C4-2B (cell line): ENCODE measurements at regions not wholly inside any gene's neighbourhood (a gene's known extent, or its start where the extent isn't known, plus 50 kb on each side); places are given as distances from the start of the nearest gene placed in this dataset.

Experiments used
- ZFX ChIP-seq: fragments of 450-650 bp; IDR thresholded peaks from 2 replicates; pipeline ENCODE4 v1.6.1; 2017
- TF ChIP-seq, protein P1 (sequence below): fragments of 450-650 bp; conservative IDR thresholded peaks from 2 replicates; pipeline ENCODE4 v1.5.1; 2017; ENCODE audit warnings: mild to moderate bottlenecking

DNA sequence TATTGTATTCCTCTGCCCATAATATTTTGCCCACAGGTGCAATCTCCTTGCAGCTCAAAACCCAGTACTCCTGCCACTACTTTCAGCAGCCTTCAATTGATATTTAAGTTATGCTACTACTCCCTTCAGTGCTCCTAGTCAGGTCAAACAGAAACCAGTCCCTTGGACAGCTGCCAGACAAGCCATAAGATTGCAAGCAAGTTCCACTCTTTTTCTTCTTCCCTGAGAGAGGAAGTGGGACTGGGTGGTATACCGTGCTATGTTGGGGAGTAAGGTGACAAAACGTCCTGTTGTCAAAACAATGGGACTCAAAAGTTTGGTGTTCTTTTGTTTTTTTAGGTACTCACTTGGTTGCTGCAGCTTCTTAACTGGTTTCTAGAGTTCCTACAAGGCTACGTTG, 63.1 kb upstream of the FRY start:
- TF ChIP-seq, protein P1, sequence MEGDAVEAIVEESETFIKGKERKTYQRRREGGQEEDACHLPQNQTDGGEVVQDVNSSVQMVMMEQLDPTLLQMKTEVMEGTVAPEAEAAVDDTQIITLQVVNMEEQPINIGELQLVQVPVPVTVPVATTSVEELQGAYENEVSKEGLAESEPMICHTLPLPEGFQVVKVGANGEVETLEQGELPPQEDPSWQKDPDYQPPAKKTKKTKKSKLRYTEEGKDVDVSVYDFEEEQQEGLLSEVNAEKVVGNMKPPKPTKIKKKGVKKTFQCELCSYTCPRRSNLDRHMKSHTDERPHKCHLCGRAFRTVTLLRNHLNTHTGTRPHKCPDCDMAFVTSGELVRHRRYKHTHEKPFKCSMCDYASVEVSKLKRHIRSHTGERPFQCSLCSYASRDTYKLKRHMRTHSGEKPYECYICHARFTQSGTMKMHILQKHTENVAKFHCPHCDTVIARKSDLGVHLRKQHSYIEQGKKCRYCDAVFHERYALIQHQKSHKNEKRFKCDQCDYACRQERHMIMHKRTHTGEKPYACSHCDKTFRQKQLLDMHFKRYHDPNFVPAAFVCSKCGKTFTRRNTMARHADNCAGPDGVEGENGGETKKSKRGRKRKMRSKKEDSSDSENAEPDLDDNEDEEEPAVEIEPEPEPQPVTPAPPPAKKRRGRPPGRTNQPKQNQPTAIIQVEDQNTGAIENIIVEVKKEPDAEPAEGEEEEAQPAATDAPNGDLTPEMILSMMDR: no peak
- TF ChIP-seq ZFX: no peak
